ENCODE measurements at regions not wholly inside any gene's neighbourhood (a gene's known extent, or its start where the extent isn't known, plus 50 kb on each side); places are given as distances from the start of the nearest gene placed in this dataset.

DNA sequence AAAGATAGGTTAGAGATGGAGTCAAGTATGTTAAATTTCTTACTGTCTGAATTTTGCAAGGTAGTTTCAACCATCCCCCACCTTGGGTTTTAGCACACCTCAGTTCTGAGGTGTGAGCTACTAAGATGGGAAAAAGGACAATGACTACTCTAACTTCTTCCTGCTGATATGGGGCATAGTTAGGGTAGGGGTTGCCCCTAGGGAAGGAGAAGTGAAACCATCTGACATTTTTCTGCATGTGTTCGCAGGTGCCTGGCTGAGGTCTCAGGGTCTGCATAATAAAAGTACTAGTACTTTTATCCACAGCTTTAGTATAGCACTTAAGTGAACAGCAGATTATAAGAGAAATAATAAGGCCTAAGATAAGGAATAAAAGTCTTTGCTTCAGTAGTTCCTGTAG, 129.5 kb upstream of the CYSLTR1 start:
- H3K4me1 Mint-ChIP-seq (ENCODE audit: low read depth, unreplicated experiment): no peaks in the 10 kb centered on the region
- no peaks in the 10 kb centered on the region for H3K27me3 Mint-ChIP-seq (ENCODE audit: unreplicated experiment)
- no peaks in the 10 kb centered on the region for H3K36me3 Mint-ChIP-seq (ENCODE audit: unreplicated experiment)
- no peak overlapping the region for H3K4me3 Mint-ChIP-seq (ENCODE audit: unreplicated experiment)
- H3K27ac Mint-ChIP-seq (ENCODE audit: unreplicated experiment): no peak overlapping the region
- TF ChIP-seq, protein P1, sequence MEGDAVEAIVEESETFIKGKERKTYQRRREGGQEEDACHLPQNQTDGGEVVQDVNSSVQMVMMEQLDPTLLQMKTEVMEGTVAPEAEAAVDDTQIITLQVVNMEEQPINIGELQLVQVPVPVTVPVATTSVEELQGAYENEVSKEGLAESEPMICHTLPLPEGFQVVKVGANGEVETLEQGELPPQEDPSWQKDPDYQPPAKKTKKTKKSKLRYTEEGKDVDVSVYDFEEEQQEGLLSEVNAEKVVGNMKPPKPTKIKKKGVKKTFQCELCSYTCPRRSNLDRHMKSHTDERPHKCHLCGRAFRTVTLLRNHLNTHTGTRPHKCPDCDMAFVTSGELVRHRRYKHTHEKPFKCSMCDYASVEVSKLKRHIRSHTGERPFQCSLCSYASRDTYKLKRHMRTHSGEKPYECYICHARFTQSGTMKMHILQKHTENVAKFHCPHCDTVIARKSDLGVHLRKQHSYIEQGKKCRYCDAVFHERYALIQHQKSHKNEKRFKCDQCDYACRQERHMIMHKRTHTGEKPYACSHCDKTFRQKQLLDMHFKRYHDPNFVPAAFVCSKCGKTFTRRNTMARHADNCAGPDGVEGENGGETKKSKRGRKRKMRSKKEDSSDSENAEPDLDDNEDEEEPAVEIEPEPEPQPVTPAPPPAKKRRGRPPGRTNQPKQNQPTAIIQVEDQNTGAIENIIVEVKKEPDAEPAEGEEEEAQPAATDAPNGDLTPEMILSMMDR (IDR thresholded peaks at IDR 0.05; ENCODE audit: partially characterized antibody, unreplicated experiment): no peak
- H3K9me3 Mint-ChIP-seq (ENCODE audit: unreplicated experiment): no peaks in the 10 kb centered on the region
- no peak for DNase-seq

DNA sequence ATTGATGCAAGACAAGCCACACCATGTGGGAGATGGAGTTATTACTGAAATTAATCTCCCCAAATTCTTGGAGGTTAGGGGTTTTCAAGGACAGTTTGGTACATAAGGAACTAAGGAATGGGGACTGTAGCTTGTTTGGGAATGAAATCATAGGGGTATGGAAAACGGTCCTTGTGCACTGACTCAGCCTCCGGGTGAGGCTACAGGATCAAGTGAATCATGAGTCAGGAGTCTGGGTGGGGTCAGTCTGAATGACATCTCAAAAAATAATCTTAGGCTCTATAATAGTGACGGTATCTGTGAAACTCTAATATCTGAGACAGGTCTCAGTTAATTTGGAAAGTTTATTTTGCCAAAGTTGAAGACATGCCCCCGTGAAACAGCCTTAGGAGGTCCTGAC, 128.5 kb upstream of the CYSLTR1 start:
- H3K4me3 Mint-ChIP-seq (ENCODE audit: unreplicated experiment): no peak overlapping the region
- no peaks in the 10 kb centered on the region for H3K4me1 Mint-ChIP-seq (ENCODE audit: low read depth, unreplicated experiment)
- DNase-seq: no peak
- H3K36me3 Mint-ChIP-seq (ENCODE audit: unreplicated experiment): no peaks in the 10 kb centered on the region
- no peak overlapping the region for H3K27ac Mint-ChIP-seq (ENCODE audit: unreplicated experiment)
- H3K9me3 Mint-ChIP-seq (ENCODE audit: unreplicated experiment): no peaks in the 10 kb centered on the region
- TF ChIP-seq, protein P1 (IDR thresholded peaks at IDR 0.05; ENCODE audit: partially characterized antibody, unreplicated experiment): no peak
- no peaks in the 10 kb centered on the region for H3K27me3 Mint-ChIP-seq (ENCODE audit: unreplicated experiment)

DNA sequence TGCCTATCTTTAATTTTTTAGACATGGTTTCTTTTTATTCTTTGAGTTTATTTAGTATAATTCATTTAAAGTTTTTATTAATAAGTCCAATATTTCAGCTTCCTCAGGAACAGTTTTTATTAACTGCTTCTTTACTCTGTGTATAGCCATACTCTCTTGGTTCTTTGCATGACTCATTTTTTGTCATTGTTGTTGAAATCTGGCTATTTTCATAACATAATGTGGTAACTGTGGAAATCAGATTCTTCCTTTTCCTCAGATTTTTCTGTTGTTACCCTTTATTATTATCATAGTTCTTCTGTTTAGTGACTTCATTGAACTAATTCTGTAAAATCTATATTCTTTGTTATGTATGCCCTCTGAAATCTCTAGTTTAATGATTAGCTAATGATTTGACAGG, 124.9 kb upstream of the CYSLTR1 start:
- Mint-ChIP-seq H3K4me3 (ENCODE audit: unreplicated experiment) (no peak overlapping the region), H3K27me3 (ENCODE audit: unreplicated experiment) (no peaks in the 10 kb centered on the region), H3K9me3 (ENCODE audit: unreplicated experiment) (no peaks in the 10 kb centered on the region), H3K4me1 (ENCODE audit: low read depth, unreplicated experiment) (no peaks in the 10 kb centered on the region), H3K36me3 (ENCODE audit: unreplicated experiment) (no peaks in the 10 kb centered on the region), H3K27ac (ENCODE audit: unreplicated experiment) (no peak overlapping the region)
- TF ChIP-seq, protein P1 (IDR thresholded peaks at IDR 0.05; ENCODE audit: partially characterized antibody, unreplicated experiment): no peak
- DNase-seq: no peak

DNA sequence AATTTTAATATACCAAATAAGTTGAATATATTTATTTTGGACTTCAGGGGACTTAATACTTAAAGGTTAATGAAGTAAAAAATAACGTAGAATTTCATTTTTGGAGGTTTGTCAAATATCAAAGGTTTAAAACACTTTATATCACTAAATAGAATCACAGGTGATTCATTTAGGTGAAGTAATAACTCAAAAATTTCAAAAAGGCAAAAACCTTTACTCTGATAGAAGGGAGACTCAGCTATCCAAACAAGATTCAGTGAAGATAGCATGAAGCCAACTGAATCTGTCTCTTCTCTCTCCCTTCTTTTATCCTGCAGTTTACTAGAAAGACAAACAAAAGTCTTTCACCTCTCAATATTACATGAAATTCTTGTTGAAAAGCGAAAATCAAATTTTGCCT, 110.2 kb upstream of the CYSLTR1 start:
- Mint-ChIP-seq H3K27me3 (ENCODE audit: unreplicated experiment) (no peaks in the 10 kb centered on the region), H3K27ac (ENCODE audit: unreplicated experiment) (no peak overlapping the region), H3K36me3 (ENCODE audit: unreplicated experiment) (no peaks in the 10 kb centered on the region), H3K4me1 (ENCODE audit: low read depth, unreplicated experiment) (peaks cover 12% of the 10 kb centered on the region), H3K4me3 (ENCODE audit: unreplicated experiment) (no peak overlapping the region), H3K9me3 (ENCODE audit: unreplicated experiment) (no peaks in the 10 kb centered on the region)
- DNase-seq: no peak
- TF ChIP-seq, protein P1 (IDR thresholded peaks at IDR 0.05; ENCODE audit: partially characterized antibody, unreplicated experiment): no peak

DNA sequence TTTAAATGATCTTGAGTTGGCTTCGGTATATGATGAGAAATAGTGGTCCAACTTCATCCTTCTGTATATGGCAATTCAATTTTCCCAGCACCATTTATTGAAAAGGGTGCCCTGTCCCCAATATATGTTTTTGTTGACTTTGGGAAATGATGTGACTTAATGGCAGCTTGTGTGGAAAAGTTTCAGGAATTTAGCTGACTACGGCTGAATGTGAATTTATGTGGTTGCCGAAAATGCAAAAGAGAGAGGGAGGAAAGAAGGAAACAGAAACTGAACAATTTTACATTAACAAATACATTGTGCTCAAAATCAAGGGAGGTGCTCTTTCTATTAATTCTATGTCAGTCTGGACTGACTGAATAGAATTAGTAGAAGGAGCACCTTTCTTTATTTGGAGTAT, 101.8 kb upstream of the CYSLTR1 start:
- Mint-ChIP-seq H3K27me3 (ENCODE audit: unreplicated experiment) (no peaks in the 10 kb centered on the region), H3K4me3 (ENCODE audit: unreplicated experiment) (no peak overlapping the region), H3K27ac (ENCODE audit: unreplicated experiment) (no peak overlapping the region), H3K36me3 (ENCODE audit: unreplicated experiment) (no peaks in the 10 kb centered on the region), H3K4me1 (ENCODE audit: low read depth, unreplicated experiment) (no peaks in the 10 kb centered on the region), H3K9me3 (ENCODE audit: unreplicated experiment) (no peaks in the 10 kb centered on the region)
- no peak for DNase-seq
- TF ChIP-seq, protein P1 (IDR thresholded peaks at IDR 0.05; ENCODE audit: partially characterized antibody, unreplicated experiment): no peak

Data from glutamatergic neuron (in vitro differentiated cells).